SK-N-SH (cell line): ENCODE measurements at regions not wholly inside any gene's neighbourhood (a gene's known extent, or its start where the extent isn't known, plus 50 kb on each side); places are given as distances from the start of the nearest gene placed in this dataset.

Experiments
- NRF1 ChIP-seq: IDR thresholded peaks from 2 replicates; pipeline ENCODE4 v1.6.1; 2012; ENCODE audit warnings: low read depth, mild to moderate bottlenecking, low read length
- POLR2AphosphoS5 ChIP-seq: IDR thresholded peaks from 2 replicates; pipeline ENCODE4 v1.6.1; 2012; ENCODE audit warnings: low read depth, low read length
- TF ChIP-seq, protein P1 (sequence below): fragments of 200-600 bp; sonication (generic); IDR thresholded peaks from 2 replicates; pipeline ENCODE4 v1.6.1; 2017; ENCODE audit warnings: antibody characterized with exemption, mild to moderate bottlenecking, moderate library complexity

DNA sequence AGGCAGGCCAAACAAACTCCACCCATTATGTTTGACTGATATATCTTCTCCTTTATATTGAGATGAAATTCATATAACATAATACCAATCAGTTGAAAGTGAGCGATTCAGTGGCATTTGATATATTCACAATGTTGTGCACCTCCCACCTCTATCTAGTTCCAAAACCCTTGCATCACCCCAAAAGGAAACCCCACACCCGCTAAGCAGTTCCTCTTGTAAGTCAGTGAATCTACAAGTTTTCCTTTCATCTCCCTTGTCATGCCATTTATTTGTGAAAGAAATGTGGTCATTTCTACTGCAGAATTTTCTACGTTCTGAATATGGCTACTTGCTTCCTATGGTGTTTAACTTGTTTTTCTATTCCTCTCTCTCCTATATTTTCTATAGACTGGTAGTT, 99.4 kb upstream of the PTPN3 start:
- TF ChIP-seq, protein P1, sequence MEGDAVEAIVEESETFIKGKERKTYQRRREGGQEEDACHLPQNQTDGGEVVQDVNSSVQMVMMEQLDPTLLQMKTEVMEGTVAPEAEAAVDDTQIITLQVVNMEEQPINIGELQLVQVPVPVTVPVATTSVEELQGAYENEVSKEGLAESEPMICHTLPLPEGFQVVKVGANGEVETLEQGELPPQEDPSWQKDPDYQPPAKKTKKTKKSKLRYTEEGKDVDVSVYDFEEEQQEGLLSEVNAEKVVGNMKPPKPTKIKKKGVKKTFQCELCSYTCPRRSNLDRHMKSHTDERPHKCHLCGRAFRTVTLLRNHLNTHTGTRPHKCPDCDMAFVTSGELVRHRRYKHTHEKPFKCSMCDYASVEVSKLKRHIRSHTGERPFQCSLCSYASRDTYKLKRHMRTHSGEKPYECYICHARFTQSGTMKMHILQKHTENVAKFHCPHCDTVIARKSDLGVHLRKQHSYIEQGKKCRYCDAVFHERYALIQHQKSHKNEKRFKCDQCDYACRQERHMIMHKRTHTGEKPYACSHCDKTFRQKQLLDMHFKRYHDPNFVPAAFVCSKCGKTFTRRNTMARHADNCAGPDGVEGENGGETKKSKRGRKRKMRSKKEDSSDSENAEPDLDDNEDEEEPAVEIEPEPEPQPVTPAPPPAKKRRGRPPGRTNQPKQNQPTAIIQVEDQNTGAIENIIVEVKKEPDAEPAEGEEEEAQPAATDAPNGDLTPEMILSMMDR, result no peak
- TF ChIP-seq NRF1 (no peak), POLR2AphosphoS5 (no peak)
